ENCODE measurements at regions not wholly inside any gene's neighbourhood (a gene's known extent, or its start where the extent isn't known, plus 50 kb on each side); places are given as distances from the start of the nearest gene placed in this dataset.

- TF ChIP-seq CTCF (IDR thresholded peaks at IDR 0.05; ENCODE audit: borderline replicate concordance, extremely low read depth, insufficient read depth) = no peak
- DNase-seq (no peak), FAIRE-seq (no peak)
- intact Hi-C loops (cut with DNase I) = no loop called here
- Histone ChIP-seq H3K27ac (ENCODE audit: low read depth in 2 of 2, low read length in 2 of 2) (no peak overlapping the region), H3K27me3 (ENCODE audit: control insufficient read depth, insufficient read depth, low read length) (no peaks in the 10 kb centered on the region), H3K9me3 (ENCODE audit: control insufficient read depth in 2 of 3, insufficient read depth in 1 of 3, low read length in 3 of 3) (no peaks in the 10 kb centered on the region), H3K4me1 (ENCODE audit: control insufficient read depth in 2 of 3, insufficient read depth in 2 of 3, low read depth in 1 of 3, low read length in 3 of 3) (no peaks in the 10 kb centered on the region), H3K4me3 (ENCODE audit: low read length in 3 of 3) (no peak overlapping the region), H3K9ac (ENCODE audit: low read length in 3 of 3) (no peak overlapping the region), H3K36me3 (ENCODE audit: control insufficient read depth in 2 of 3, insufficient read depth in 3 of 3, low read length in 3 of 3) (no peaks in the 10 kb centered on the region)
Measured at GRCh38 chr11:116119158-116119557, 614.9 kb upstream of the CADM1 start.

GRCh38 chr11:116118138-116118470 is 613.9 kb upstream of the CADM1 start:
- H3K4me1 ChIP-seq (ENCODE audit: control insufficient read depth in 2 of 3, insufficient read depth in 2 of 3, low read depth in 1 of 3, low read length in 3 of 3) = no peaks in the 10 kb centered on the region
- no peak for FAIRE-seq
- intact Hi-C loops (cut with DNase I) = no loop called here
- H3K4me3 ChIP-seq (ENCODE audit: low read length in 3 of 3) = no peak overlapping the region
- H3K9ac ChIP-seq (ENCODE audit: low read length in 3 of 3) = no peak overlapping the region
- no peaks in the 10 kb centered on the region for H3K36me3 ChIP-seq (ENCODE audit: control insufficient read depth in 2 of 3, insufficient read depth in 3 of 3, low read length in 3 of 3)
- no peaks in the 10 kb centered on the region for H3K27me3 ChIP-seq (ENCODE audit: control insufficient read depth, insufficient read depth, low read length)
- no peak for TF ChIP-seq CTCF (IDR thresholded peaks at IDR 0.05; ENCODE audit: borderline replicate concordance, extremely low read depth, insufficient read depth)
- H3K27ac ChIP-seq (ENCODE audit: low read depth in 2 of 2, low read length in 2 of 2) = no peak overlapping the region
- peak in 1 of 5 donors; percentile 8 for DNase-seq
- H3K9me3 ChIP-seq (ENCODE audit: control insufficient read depth in 2 of 3, insufficient read depth in 1 of 3, low read length in 3 of 3) = peaks cover 0 to 3% (median 0%) of the 10 kb centered on the region in 3 donors

- Histone ChIP-seq H3K27me3 (ENCODE audit: control insufficient read depth, insufficient read depth, low read length) (no peaks in the 10 kb centered on the region), H3K27ac (ENCODE audit: low read depth in 2 of 2, low read length in 2 of 2) (no peak overlapping the region), H3K36me3 (ENCODE audit: control insufficient read depth in 2 of 3, insufficient read depth in 3 of 3, low read length in 3 of 3) (no peaks in the 10 kb centered on the region), H3K9me3 (ENCODE audit: control insufficient read depth in 2 of 3, insufficient read depth in 1 of 3, low read length in 3 of 3) (peaks cover 0 to 3% (median 0%) of the 10 kb centered on the region in 3 donors), H3K4me1 (ENCODE audit: control insufficient read depth in 2 of 3, insufficient read depth in 2 of 3, low read depth in 1 of 3, low read length in 3 of 3) (no peaks in the 10 kb centered on the region), H3K9ac (ENCODE audit: low read length in 3 of 3) (no peak overlapping the region), H3K4me3 (ENCODE audit: low read length in 3 of 3) (no peak overlapping the region)
- DNase-seq = peak in 3 of 5 donors; percentile 12 to 55 (median 40)
- intact Hi-C loops (cut with DNase I) = no loop called here
- no peak for TF ChIP-seq CTCF (IDR thresholded peaks at IDR 0.05; ENCODE audit: borderline replicate concordance, extremely low read depth, insufficient read depth)
- no peak for FAIRE-seq
Measured at GRCh38 chr11:116117331-116118137, 613.3 kb upstream of the CADM1 start.
